Kidney capillary endothelial cell (primary cell): ENCODE measurements at regions not wholly inside any gene's neighbourhood (a gene's known extent, or its start where the extent isn't known, plus 50 kb on each side); places are given as distances from the start of the nearest gene placed in this dataset.

ENCODE experiments used
- DNase-seq: peaks from one replicate; pipeline ENCODE4 v3.0.0-alpha.2; 2018; ENCODE audit warnings: low spot score

DNA sequence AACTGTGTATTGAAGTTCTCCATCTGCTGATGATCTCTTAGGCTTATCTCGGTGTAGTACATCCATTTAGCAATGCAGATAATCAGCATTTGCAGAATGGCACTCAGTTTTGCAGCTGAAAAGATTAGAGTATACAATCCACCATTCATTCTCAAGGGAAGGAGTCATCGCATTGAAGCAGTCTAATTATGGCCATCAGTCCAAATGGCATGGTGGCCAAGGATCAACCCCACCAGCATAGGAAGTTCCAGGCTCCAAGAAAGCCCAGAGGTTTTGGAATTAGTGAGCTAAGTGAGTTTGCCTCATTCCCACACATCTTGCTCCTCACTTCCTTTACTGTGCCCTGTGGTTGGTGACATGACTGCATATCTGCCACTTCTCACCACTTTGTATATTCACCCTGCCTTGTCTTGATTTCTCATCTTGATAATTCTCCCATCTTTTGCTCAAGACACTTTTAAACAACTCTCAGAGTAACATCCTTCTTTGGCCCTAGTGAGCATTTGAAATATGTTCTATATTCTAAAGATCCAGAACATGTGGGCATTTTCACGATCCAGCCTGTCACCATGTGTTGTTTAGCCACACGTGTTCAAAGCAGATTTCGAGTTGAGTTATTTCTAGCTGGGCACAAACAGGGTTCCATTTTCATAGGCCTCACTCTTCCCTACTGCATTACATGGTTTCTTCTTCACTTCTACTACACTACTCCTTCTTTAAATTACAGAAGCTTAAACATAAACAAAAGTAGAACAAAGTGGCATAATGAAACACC lies 1119.8 kb downstream of the TSN start:
- DNase-seq: no peak

DNA sequence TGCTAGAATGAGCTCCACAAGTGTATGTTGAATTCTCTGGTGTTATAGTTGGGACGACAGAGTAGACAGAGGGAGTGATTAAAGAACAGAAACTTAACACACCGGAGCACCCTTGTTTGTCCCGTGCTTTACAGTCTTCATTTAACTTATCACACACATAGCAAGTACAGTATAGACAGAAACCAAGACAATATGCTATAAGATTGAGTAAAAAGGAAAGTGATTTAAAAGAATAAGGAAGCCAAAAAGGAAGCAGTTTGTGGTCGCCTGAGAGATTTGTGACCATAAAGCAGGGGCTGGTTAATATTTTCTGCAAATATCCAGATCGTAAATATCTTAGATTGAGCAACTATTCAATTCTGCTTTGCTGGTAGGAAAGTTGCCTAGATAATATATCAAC lies 1128.4 kb downstream of the TSN start:
- no peak for DNase-seq

DNA sequence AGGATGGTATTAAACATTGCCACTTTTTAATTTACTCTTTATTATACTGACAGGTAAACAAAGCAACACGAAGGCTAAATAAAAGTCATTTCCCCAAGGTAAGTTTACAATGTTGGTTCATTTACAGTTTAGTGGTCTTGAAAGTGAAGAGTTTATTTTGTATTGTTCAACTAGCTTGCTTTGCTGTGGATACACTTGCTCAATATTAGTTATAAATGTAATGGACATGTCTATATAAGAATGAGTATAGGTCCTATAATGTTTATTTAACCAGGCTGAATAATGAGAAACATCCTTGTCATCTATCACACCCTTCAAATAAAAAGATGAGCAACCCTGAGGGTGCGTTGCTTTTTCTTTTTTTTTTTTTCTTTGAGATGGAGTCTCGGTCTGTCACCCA lies 1129.4 kb downstream of the TSN start:
- DNase-seq: no peak

DNA sequence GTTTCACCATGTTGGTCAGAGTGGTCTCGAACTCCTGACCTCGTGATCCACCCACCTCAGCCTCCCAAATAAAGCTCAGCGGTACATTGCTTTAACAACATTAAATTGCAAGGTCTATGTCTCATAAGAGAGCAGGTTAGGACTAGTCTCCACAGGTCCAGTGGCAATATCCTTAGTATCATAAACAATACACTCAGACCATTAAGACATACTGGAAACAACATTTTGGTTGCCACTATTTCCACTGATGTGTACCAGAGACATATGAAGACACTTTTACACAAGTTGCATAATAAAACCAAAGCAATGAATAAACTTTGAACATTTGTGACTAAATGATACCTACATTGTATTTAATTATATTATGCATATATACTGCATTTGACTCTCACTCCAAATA lies 1130.0 kb downstream of the TSN start:
- DNase-seq: no peak

DNA sequence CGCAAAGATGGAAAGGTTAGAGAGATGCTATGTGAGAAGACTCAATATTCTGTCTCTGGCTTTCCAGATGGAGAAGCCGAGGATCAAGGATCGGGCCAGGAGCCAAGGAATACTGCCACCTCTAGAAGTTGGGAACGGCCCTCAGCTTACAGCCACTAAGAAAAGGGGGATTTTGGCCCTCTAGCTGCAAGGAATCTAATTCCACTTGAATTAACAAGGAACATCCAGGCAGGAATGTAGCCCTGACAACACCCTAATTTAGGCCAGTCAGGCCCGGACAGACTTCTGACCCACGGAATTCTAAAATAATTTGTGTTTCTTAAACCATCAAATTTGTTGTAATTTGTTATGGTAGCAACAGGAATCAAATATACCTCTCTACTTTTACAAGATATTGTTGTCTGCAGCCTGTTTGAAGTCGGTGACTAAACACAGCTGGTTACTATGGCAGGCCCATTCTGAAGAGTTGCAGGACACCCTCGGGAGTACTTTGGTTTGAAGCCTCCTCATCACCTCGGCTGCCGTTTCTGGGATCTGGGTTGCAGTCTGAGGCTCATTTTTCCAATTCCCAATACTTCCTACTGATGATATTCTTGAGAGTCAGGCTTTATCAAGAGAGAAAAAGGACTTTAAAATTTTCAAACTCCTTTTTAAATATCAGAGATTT lies 1131.2 kb downstream of the TSN start:
- no peak for DNase-seq

DNA sequence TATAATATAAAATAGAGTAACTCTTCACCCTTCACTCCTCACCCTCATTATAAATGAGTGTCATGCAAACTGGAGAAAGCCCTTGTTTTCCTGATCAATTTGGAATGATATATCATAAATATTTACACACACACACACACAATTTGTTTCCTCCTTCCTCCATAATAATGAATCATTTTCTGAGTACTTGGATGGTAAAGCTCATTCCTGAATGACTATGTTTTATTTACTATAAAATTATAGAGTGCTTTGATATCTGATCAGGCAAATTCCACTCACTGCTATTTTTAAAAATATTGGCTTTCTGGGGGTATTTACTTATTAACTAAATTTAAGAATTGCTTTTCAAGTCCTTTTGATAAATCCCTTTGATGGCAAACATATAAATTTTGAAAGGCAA lies 1125.5 kb upstream of the CNTNAP5 start:
- DNase-seq: no peak

DNA sequence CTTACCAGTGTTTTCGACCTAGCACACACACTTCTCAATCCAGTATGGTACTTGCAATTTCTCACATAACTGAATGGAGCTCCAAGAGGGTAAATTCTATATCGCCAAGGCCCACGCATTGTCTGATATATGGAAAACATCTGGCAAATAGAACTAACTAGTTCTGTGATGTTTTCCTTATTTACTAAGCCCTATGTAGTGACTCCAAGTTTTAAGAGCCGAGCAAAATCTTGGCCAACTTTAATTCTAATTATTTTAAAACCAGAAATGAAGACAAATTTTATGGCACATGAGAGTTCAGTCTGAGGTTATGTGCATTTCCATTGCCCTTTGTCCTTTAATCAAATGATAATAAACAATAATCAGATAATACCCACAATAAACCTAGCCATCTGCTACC lies 1119.7 kb upstream of the CNTNAP5 start:
- DNase-seq: no peak

DNA sequence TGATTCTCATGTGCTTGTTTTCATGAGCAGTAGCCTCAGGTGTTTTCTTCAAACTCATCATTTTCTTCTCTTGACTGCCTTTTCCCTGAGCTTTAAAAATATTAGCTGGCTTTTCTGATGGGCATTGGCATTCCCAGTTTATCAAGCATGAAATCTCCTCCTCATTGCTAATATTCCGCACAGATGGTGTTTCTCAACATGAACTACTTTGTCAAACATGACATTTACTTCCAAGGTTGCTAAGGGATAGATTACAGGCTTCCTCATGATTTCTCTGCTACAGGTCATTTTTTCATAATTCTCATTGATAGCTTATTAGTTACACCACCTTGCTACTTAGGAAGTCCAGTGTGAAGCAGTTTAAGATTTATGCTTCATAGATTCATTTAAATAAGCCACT lies 1116.9 kb upstream of the CNTNAP5 start:
- no peak for DNase-seq

DNA sequence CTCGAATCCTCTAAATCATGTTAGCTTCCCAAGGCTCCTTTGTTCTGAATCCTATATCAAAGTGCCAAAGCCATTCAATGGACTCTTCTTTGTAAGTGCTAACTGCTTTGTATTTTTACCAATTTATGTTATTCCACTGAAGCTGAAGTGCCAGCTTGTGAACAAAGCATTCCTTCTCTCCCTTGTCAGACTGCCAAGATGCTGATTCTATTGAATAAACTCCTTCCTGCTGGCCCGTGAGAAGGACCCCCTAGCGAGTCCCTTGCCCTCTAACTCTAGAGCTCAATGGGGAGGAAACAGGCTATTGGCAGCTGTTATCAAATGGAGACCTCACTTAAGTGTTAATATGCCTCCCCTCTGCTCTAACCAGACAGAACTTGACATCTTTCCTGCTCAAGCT lies 1097.9 kb upstream of the CNTNAP5 start:
- DNase-seq: no peak

DNA sequence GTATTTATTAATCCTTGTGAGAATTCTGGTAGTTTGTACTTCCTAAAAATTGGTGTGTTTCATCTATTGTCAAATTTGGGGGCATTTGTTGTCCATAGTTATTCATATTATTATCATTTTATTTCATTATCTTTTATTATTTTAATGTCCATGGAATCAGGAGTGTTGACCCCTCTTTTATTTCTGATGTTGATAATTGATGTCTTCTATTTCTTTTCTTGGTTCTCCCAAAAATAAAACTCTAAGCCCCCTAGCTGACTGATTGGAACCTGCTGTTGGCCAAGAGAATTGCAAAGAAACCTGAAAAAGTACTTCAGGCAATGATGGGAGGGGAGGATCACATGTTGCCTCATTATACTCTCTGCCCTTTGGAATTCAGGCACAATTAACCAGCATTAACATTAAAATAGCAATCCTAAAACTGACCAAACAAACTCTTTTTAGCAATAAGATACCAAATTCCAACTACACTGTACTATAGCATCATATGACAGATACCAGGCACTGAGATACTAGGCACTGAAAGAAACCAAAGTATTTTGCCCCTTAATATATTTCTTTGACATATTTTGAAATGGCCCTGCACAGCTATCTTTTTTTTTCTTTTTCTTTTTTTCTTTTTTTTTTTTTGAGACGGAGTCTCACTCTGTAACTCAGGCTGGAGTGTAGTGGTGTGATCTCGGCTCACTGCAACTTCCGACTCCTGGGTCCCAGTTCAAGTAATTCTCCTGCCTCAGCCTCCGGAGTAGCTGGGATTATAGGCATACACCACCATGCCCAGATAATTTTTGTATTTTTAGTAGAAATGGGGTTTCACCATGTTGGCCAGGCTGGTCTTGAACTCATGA lies 1097.2 kb upstream of the CNTNAP5 start:
- DNase-seq: no peak

DNA sequence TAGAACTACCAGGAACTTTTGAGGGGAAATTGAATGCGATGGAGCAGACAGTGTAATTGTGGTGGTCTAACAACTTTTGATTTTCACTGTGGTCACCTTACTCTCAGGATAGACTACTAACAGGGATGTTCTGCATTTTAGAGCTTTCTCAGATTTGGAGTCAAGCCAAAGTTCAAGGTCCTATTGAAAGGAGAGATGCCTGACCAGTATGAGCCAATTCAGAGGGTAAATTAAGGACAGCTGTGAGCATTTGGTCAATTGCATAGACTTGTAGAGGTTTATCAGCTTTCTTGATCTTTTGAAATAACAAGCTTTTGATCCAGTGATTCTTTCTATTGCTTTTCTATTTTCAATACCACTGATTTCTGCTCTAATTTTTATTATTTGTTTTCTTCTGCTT lies 1095.7 kb upstream of the CNTNAP5 start:
- no peak for DNase-seq

DNA sequence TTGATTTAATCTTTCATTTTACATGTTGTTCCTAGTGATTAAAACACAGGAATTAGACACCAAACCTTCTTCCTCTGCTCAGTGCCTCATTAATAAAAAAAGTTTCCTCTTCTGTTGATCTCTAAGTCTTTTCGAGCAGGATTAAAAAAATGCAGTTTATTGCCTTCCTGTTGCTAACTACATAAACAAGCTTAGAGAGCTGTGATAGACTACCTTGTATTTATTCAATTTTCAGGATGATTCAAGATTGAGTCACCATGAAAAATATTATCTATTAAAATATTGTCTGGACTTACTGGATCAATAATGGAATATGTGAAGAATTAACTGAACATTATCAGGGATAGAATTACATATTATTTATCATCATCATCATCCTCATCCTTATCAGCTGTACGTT lies 1089.6 kb upstream of the CNTNAP5 start:
- DNase-seq: no peak

DNA sequence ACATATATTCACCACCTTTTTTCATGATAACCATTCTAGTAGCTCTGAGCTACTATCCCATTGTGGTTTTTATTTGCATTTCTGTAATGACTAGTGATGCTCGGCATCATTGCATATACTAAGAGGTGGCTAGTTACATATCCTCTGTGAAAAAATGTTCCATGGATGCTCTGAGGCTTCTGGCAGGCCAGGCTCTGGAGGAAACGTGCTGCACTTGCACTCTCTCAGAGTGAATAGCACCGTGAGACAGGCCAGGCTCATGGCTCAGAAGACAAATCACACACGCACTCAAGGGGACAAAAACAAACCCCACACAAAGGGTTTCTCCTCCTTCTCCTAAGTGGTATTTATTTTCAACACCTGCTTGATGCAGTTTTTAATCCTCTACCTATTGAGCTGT lies 1085.3 kb upstream of the CNTNAP5 start:
- DNase-seq: no peak

DNA sequence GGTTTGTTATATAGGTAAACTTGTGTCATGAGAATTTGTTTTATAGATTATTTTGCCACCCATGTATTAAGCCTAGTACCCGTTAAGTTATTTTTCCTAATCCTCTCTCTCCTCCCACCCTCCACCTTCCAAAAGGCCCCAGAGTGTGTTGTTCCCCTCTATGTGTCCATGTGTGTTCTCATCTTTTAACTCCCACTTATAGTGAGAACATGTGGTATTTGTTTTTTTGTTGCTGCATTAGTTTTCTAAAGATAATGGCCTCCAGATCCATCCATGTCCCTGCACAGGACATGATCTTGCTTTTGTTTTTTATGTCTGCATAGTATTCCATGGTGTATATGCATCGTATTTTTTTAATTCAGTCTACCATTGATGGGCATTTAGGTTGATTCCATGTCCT lies 1075.6 kb upstream of the CNTNAP5 start:
- no peak for DNase-seq

DNA sequence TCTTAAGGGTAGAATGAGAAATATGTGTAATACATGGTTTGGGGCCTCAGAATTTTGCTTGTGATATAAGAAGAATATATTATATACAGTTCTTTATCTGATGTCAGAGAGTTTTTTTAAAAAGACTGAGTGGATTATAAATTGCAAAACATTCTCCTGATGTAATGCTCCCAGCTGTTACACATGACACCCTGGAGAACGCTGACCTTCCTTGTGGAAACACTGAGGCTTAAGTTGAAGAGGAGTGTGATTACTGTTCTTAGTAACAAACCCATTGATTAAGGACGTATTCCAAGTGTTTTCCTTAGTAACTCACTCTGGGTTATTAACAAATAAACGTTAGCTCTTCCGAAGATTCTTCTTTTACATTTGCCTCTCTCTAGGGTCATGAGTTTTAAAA lies 1069.3 kb upstream of the CNTNAP5 start:
- DNase-seq: no peak

DNA sequence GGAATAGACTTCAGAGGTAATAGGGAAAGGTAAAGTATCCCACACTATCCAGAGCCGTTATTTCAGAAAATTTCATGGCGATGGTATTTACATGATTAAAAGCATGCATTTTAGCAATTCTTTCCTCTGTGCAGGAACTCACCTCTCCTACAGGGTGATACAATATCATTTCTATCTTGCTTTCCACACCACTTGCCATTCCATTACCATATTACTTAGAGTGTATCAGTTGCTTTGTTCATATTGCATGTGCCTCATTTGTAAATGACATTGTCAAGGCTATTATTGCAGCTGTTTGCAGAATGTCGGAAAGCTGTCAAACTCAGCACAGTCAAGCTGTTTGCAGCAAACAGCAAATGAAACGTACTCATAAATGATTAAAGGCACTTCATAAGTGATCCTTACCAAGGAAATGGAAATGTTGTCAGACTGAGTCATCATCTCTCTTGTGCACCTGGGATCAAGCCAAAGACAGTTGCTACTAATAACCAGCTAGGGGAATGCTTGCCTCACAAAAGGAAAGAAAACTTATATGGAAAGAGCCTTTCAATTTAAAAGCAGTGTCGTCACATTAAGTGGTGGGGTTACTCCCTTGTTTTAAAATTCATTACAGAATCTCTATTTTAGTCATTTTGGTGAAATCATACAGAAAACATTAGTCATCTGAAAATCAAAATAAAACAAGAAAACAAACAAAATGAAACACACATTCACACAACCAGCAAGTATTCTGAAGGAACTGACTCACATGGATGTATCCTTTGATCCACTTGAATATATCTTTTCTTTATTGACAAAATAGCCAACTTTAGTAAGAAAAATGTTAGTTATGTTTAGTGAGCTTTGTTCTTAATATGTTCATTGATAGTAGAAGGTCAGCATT lies 1064.1 kb upstream of the CNTNAP5 start:
- peak; percentile 83 for DNase-seq

DNA sequence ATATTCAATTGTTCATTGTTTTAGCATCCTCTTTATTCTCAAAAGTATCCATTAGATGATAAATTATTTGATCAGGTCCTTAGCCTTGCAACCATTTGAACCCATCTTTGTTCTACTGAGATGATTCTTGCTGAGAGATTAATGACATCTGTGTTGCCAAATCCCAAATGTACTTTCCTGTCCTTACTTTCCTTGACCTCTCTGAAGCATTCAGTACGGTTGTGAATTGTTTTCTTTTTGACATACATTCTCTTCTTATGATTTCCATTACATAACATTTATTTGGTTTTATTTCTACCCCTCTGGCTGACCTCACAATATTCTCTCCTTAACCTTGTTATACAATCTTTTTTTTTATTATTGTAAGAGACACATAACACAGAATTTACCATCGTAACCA lies 1058.6 kb upstream of the CNTNAP5 start:
- no peak for DNase-seq

DNA sequence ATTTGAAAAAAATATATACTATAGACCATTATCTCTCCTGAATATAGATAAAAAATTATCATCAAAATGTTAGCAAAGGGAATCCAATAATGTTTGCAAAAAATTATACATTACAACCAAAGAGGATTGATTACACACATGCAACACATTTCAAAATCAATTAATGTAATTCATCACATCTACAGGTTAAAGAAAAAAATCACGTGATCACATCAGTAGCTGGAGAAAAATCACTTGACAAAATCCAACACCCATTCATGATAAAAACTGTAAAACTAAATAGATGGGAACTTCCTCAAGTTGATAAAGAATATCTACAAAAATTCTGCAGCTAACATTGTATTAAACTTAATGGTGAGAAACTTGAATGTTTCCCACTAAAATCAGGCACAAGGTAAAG lies 1047.5 kb upstream of the CNTNAP5 start:
- no peak for DNase-seq

DNA sequence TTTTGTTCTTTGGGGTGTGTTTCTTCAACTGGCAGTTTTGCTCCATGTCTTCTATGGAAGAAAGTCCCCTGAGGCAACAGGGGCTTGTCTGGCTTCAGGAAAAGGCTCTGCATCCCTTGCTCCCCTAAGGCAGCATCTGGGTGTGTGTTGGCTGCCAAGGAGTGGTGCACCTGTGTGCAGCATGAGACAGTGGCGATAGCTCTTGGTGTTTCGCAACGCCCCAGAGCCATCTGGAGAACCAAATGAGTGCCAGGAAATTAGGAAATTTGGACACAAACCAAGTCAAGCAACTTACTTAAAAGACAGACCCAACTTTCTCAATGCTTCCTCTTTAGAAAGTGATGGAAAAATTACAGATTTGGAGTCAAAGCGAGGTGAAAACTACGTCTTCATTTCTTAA lies 1044.4 kb upstream of the CNTNAP5 start:
- no peak for DNase-seq

DNA sequence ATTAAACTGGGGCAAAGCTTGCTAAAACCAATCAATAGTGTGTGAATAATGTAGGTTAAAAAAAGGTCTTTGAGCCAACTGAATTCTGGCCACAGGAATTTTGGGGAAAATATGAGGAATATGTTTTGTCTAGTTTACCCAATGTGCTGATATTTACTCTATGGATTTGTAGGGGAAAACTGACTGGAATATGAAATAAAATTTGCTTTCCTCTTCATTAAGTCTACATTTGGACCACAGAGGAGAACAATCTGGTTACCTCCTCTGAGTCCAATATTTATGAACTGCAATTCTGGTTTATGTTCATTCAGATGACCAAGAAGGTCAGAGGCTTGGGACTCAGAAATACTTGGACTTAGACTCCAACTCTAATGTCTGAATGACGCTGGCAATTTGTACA lies 1042.2 kb upstream of the CNTNAP5 start:
- DNase-seq: no peak

DNA sequence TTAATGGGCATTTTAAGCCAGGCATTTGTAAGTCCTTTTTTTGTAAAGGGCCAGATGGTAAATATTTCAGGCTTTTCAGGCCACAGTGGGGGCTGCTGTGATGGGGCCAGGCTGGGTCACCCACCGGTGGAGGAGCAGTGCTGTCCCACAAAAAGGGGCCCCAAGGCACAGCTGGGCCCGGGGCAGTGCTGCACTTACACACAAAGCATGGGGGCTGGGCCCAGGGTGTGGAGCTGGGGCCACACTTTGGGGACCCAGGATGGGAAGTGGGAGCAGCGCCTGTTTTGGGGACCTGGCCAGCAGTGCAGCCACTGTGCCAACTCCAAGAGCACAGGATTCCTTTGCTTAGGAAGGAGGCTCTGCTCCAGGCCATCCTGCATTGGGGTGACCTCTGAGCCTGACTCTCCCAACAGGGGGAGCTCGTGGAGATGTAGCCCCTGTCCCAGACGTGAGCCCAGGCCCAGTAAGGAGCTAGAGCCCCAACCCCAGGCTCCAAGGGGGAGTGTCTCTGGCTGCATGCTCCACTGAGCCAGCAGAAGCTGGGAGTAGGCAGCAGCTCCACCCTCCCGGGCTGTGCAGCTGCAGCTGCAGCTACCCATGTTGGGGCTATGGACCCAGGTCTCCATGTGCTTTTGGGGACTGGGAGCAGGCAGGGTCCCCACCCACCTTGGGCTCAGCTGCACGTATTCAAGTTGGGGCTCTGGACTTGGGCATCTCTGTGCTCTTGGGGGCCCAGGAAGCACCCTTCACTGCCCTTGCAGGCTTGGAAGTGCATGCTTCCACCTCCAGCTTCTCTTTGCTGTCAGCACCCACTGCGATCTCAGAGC lies 1036.5 kb upstream of the CNTNAP5 start:
- no peak for DNase-seq
